IMR-90 (cell line): ENCODE measurements at regions not wholly inside any gene's neighbourhood (a gene's known extent, or its start where the extent isn't known, plus 50 kb on each side); places are given as distances from the start of the nearest gene placed in this dataset.

Experiments used
- ATAC-seq: fragments of 200-7000 bp; cut with Tn5 transposase; 2 replicates; pipeline ENCODE4 v1.9.1; 2020; ENCODE audit warnings: low read depth, mild to moderate bottlenecking, moderate library complexity
- BruUV-seq: library from RNA; stranded (reverse); fragments of 400-500 nt; replicated peaks from 2 replicates; lab custom pipeline; 2021; lab: Mats Ljungman, UMichigan
- CTCF ChIA-PET: fragments of 300-600 bp; formaldehyde crosslinking; extraction: SDS; loops from one replicate; lab custom pipeline; 2021; ENCODE audit warnings: antibody characterized with exemption; lab: Yijun Ruan, JAX
- POLR2A ChIA-PET: fragments of 300-600 bp; sonication (Branson Sonifier 250); formaldehyde crosslinking; loops from one replicate; lab custom pipeline; 2022; ENCODE audit warnings: antibody characterized with exemption; ENCODE audit not compliant: unreplicated experiment; lab: Charles Lee
- DNase-seq: peaks from one replicate; pipeline ENCODE4 v3.0.0; 2013
- H2AFZ ChIP-seq: replicated peaks from 2 replicates; pipeline ENCODE3; 2013; ENCODE audit warnings: low read length, mild to moderate bottlenecking; ENCODE audit not compliant: poor library complexity
- H2AK5ac ChIP-seq: 2 replicates; pipeline ENCODE4 v1.6.1; 2013; ENCODE audit warnings: low read depth, low read length, inconsistent platforms
- H2AK9ac ChIP-seq: replicated peaks from 2 replicates; pipeline ENCODE3; 2013; ENCODE audit warnings: mild to moderate bottlenecking, low read depth, low read length, moderate library complexity; ENCODE audit not compliant: poor library complexity
- H2BK120ac ChIP-seq: 2 replicates; pipeline ENCODE4 v1.6.1; 2013; ENCODE audit warnings: low read depth, low read length, inconsistent platforms
- H2BK15ac ChIP-seq: 3 replicates; pipeline ENCODE4 v1.6.1; 2013; ENCODE audit warnings: low read depth, low read length, inconsistent platforms
- H2BK20ac ChIP-seq: 2 replicates; pipeline ENCODE4 v1.6.1; 2013; ENCODE audit warnings: low read depth, mild to moderate bottlenecking, inconsistent platforms, low read length, moderate library complexity
- H2BK5ac ChIP-seq: 2 replicates; pipeline ENCODE4 v1.6.1; 2013; ENCODE audit warnings: mild to moderate bottlenecking, low read depth, low read length, inconsistent platforms; ENCODE audit not compliant: poor library complexity, severe bottlenecking
- H3K14ac ChIP-seq: replicated peaks from 2 replicates; pipeline ENCODE4 v1.6.1; 2013; ENCODE audit warnings: low read depth, low read length, inconsistent platforms
- H3K18ac ChIP-seq: 2 replicates; pipeline ENCODE4 v1.6.1; 2013; ENCODE audit warnings: low read depth, low read length, control low read depth
- H3K23ac ChIP-seq: 2 replicates; pipeline ENCODE4 v1.6.1; 2013; ENCODE audit warnings: low read depth, low read length, inconsistent platforms
- H3K27ac ChIP-seq: 2 replicates; pipeline ENCODE4 v1.5.1; 2013; ENCODE audit warnings: mild to moderate bottlenecking, control low read depth, low read length; ENCODE audit not compliant: insufficient read depth
- H3K27me3 ChIP-seq: 2 replicates; pipeline ENCODE4 v1.6.1; 2013; ENCODE audit warnings: low read length; ENCODE audit not compliant: control insufficient read depth, insufficient read depth
- H3K36me3 ChIP-seq: 2 replicates; pipeline ENCODE4 v1.6.1; 2013; ENCODE audit warnings: low read length, mixed read lengths; ENCODE audit not compliant: control insufficient read depth, insufficient read depth
- H3K4ac ChIP-seq: 2 replicates; pipeline ENCODE4 v1.6.1; 2013; ENCODE audit warnings: low read depth, low read length, inconsistent platforms
- H3K4me1 ChIP-seq: 2 replicates; pipeline ENCODE4 v1.6.1; 2013; ENCODE audit warnings: low read length, mixed read lengths; ENCODE audit not compliant: control insufficient read depth, insufficient read depth
- H3K4me2 ChIP-seq: 2 replicates; pipeline ENCODE4 v1.6.1; 2013; ENCODE audit warnings: low read depth, mild to moderate bottlenecking, control low read depth, low read length, moderate library complexity
- H3K4me3 ChIP-seq: 2 replicates; pipeline ENCODE4 v1.5.1; 2013; ENCODE audit warnings: low read depth, mild to moderate bottlenecking, control low read depth, low read length, moderate library complexity; ENCODE audit not compliant: insufficient read depth
- H3K56ac ChIP-seq: 2 replicates; pipeline ENCODE4 v1.6.1; 2013; ENCODE audit warnings: low read length, inconsistent platforms; ENCODE audit not compliant: insufficient read depth; ENCODE audit errors: extremely low read depth
- H3K79me1 ChIP-seq, 2 experiments: 2 replicates each; pipeline ENCODE4 v1.6.1; 2013; ENCODE audit warnings: low read length in 2 of 2, inconsistent platforms in 1 of 2, low read depth in 1 of 2
- H3K9ac ChIP-seq: 2 replicates; pipeline ENCODE4 v1.6.1; 2013; ENCODE audit warnings: low read depth, low read length, control low read depth
- H3K9me1 ChIP-seq: 2 replicates; pipeline ENCODE4 v1.6.1; 2013; ENCODE audit warnings: low read length, inconsistent platforms; ENCODE audit not compliant: insufficient read depth
- H3K9me3 ChIP-seq: 2 replicates; pipeline ENCODE4 v1.6.1; 2013; ENCODE audit warnings: low read length; ENCODE audit not compliant: control insufficient read depth, insufficient read depth
- H4K20me1 ChIP-seq: 2 replicates; pipeline ENCODE4 v1.6.1; 2013; ENCODE audit warnings: low read length, inconsistent platforms; ENCODE audit not compliant: insufficient read depth
- H4K5ac ChIP-seq: 2 replicates; pipeline ENCODE4 v1.6.1; 2013; ENCODE audit warnings: mild to moderate bottlenecking, low read depth, low read length, control low read depth
- H4K8ac ChIP-seq, 2 experiments: 2 replicates each; pipeline ENCODE4 v1.6.1; 2013; ENCODE audit warnings: low read depth in 2 of 2, low read length in 2 of 2, control low read depth in 1 of 2, inconsistent platforms in 1 of 2
- H4K91ac ChIP-seq: 2 replicates; pipeline ENCODE4 v1.6.1; 2013; ENCODE audit warnings: low read depth, low read length, inconsistent platforms; ENCODE audit not compliant: insufficient read depth
- BHLHE40 ChIP-seq: fragments of 150-350 bp; IDR thresholded peaks from 2 replicates; pipeline ENCODE4 v1.6.1; 2016; ENCODE audit warnings: mild to moderate bottlenecking, low read depth, low read length
- CEBPB ChIP-seq: IDR thresholded peaks from 2 replicates; pipeline ENCODE4 v1.6.1; 2012; ENCODE audit warnings: low read depth, low read length, improper control_type of control experiment
- CHD1 ChIP-seq: IDR thresholded peaks from 2 replicates; pipeline ENCODE4 v1.6.1; 2012; ENCODE audit warnings: low read depth, low read length, improper control_type of control experiment
- FOS ChIP-seq: fragments of 150-350 bp; IDR thresholded peaks from 2 replicates; pipeline ENCODE4 v1.6.1; 2016; ENCODE audit warnings: low read depth, low read length
- MAFK ChIP-seq: IDR thresholded peaks from 2 replicates; pipeline ENCODE4 v1.6.1; 2012; ENCODE audit warnings: low read depth, low read length, improper control_type of control experiment
- MAZ ChIP-seq: IDR thresholded peaks from 2 replicates; pipeline ENCODE4 v1.6.1; 2012; ENCODE audit warnings: low read depth, mild to moderate bottlenecking, low read length, improper control_type of control experiment, moderate library complexity, borderline replicate concordance
- MXI1 ChIP-seq: IDR thresholded peaks from 2 replicates; pipeline ENCODE4 v1.6.1; 2012; ENCODE audit warnings: low read depth, mild to moderate bottlenecking, low read length, moderate library complexity, borderline replicate concordance
- NFE2L2 ChIP-seq: fragments of 150-350 bp; IDR thresholded peaks from 2 replicates; pipeline ENCODE4 v1.6.1; 2016; ENCODE audit warnings: low read depth, mild to moderate bottlenecking, low read length
- POLR2A ChIP-seq: IDR thresholded peaks from 2 replicates; pipeline ENCODE4 v1.6.1; 2012; ENCODE audit warnings: mild to moderate bottlenecking, low read depth, low read length
- RAD21 ChIP-seq: IDR thresholded peaks from 2 replicates; pipeline ENCODE4 v1.6.1; 2012; ENCODE audit warnings: low read length, improper control_type of control experiment
- RCOR1 ChIP-seq: IDR thresholded peaks from 2 replicates; pipeline ENCODE4 v1.6.1; 2012; ENCODE audit warnings: mild to moderate bottlenecking, low read length, improper control_type of control experiment; ENCODE audit not compliant: insufficient replicate concordance
- USF2 ChIP-seq: fragments of 150-350 bp; IDR thresholded peaks from 2 replicates; pipeline ENCODE4 v1.6.1; 2017; ENCODE audit warnings: mild to moderate bottlenecking, antibody characterized with exemption, low read length, low read depth
- WGBS, 2 experiments: methylation state at CpG; one replicate each; pipeline versions ENCODE4 v1.1.5 to v1.1.7; 2013; ENCODE audit warnings: missing lambda C conversion rate in 2 of 2; ENCODE audit not compliant: insufficient read length in 1 of 2; ENCODE audit errors: extremely low coverage in 2 of 2; 5-methylcytosine and 5-hydroxymethylcytosine counted together
- dilution Hi-C: fragments of 300-500 bp; cut with HindIII; formaldehyde crosslinking; loops from one replicate; pipeline ENCODE4 v1.14.3; 2018; ENCODE audit warnings: low sequenced_read_pairs; ENCODE audit not compliant: unreplicated experiment
- in situ Hi-C: fragments of 300-500 bp; cut with MboI; formaldehyde crosslinking; loops from 3 replicates; pipeline ENCODE4 v1.14.3; 2019; ENCODE audit warnings: low sequenced_read_pairs, inconsistent platforms, mixed read lengths
- intact Hi-C: fragments of 100-400 bp; cut with micrococcal nuclease; formaldehyde crosslinking; loops from 2 replicates; pipeline ENCODE4 v1.10.0; 2022
- TF ChIP-seq, protein P1 (sequence below): conservative IDR thresholded peaks from 2 replicates; pipeline ENCODE4 v1.5.1; 2012; ENCODE audit warnings: mild to moderate bottlenecking, low read depth, low read length, improper control_type of control experiment

GRCh38 chr10:28995497-28995896 lies 293.4 kb upstream of the LYZL1 start:
- Histone ChIP-seq H3K56ac (no peak overlapping the region), H3K4me2 (no peak overlapping the region), H3K18ac (no peak overlapping the region), H3K23ac (no peak overlapping the region), H2BK120ac (no peak overlapping the region), H2BK5ac (no peak overlapping the region), H4K5ac (no peak overlapping the region), H3K14ac (no peak overlapping the region), H2AK9ac (no peak overlapping the region), H3K79me1 (no peaks in the 10 kb centered on the region), H3K4me3 (no peak overlapping the region), H2AFZ (no peak overlapping the region), H3K27me3 (no peaks in the 10 kb centered on the region), H4K91ac (no peak overlapping the region), H3K9me1 (peaks cover 4% of the 10 kb centered on the region), H3K4me1 (peaks cover 8% of the 10 kb centered on the region), H3K36me3 (no peaks in the 10 kb centered on the region), H4K8ac (no peak overlapping the region), H3K27ac (no peak overlapping the region), H3K9me3 (no peaks in the 10 kb centered on the region), H4K20me1 (no peaks in the 10 kb centered on the region), H3K9ac (no peak overlapping the region), H2BK20ac (no peak overlapping the region), H2AK5ac (no peak overlapping the region), H3K4ac (no peak overlapping the region), H2BK15ac (no peak overlapping the region)
- intact Hi-C loops = loop anchor here (2.0 kb wide), 1 partner anchor 69 kb away; no protein-coding TSS in a partner anchor
- CTCF ChIA-PET = no interaction called here
- TF ChIP-seq RAD21 = no peak
- TF ChIP-seq USF2 = no peak
- TF ChIP-seq FOS = no peak
- TF ChIP-seq BHLHE40 = no peak
- no peak for TF ChIP-seq MXI1
- TF ChIP-seq MAZ = no peak
- TF ChIP-seq MAFK = no peak
- TF ChIP-seq CHD1 = no peak
- no peak for TF ChIP-seq NFE2L2
- TF ChIP-seq CEBPB = no peak
- TF ChIP-seq, protein P1, sequence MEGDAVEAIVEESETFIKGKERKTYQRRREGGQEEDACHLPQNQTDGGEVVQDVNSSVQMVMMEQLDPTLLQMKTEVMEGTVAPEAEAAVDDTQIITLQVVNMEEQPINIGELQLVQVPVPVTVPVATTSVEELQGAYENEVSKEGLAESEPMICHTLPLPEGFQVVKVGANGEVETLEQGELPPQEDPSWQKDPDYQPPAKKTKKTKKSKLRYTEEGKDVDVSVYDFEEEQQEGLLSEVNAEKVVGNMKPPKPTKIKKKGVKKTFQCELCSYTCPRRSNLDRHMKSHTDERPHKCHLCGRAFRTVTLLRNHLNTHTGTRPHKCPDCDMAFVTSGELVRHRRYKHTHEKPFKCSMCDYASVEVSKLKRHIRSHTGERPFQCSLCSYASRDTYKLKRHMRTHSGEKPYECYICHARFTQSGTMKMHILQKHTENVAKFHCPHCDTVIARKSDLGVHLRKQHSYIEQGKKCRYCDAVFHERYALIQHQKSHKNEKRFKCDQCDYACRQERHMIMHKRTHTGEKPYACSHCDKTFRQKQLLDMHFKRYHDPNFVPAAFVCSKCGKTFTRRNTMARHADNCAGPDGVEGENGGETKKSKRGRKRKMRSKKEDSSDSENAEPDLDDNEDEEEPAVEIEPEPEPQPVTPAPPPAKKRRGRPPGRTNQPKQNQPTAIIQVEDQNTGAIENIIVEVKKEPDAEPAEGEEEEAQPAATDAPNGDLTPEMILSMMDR = no peak
- no peak for TF ChIP-seq RCOR1
- no peak for TF ChIP-seq POLR2A
- in situ Hi-C loops = loop anchor here (10.0 kb wide), 1 partner anchor 309 kb away; no protein-coding TSS in a partner anchor
- no CpG with 5 or more reads among the region's 4 CpGs for WGBS, 2 experiments
- no TSS peak for BruUV-seq
- DNase-seq (no peak), ATAC-seq (no peak)
- POLR2A ChIA-PET = no interaction called here
- dilution Hi-C loops = no loop called here
